IPS-15b (cell line): ENCODE measurements at regions not wholly inside any gene's neighbourhood (a gene's known extent, or its start where the extent isn't known, plus 50 kb on each side); places are given as distances from the start of the nearest gene placed in this dataset.

Source experiments
- H3K27me3 ChIP-seq: one replicate; pipeline ENCODE4 v1.6.1; 2013; ENCODE audit warnings: low read length; ENCODE audit not compliant: control insufficient read depth, insufficient read depth
- H3K36me3 ChIP-seq: one replicate; pipeline ENCODE4 v1.6.1; 2013; ENCODE audit warnings: low read length; ENCODE audit not compliant: control insufficient read depth, insufficient read depth
- H3K4me1 ChIP-seq: one replicate; pipeline ENCODE4 v1.6.1; 2013; ENCODE audit warnings: mild to moderate bottlenecking, low read length; ENCODE audit not compliant: control insufficient read depth, insufficient read depth
- H3K4me3 ChIP-seq: one replicate; pipeline ENCODE4 v1.5.1; 2013; ENCODE audit warnings: low read depth, low read length
- H3K9ac ChIP-seq: one replicate; pipeline ENCODE4 v1.6.1; 2013; ENCODE audit warnings: low read depth, mild to moderate bottlenecking, low read length
- H3K9me3 ChIP-seq: one replicate; pipeline ENCODE4 v1.6.1; 2013; ENCODE audit warnings: mild to moderate bottlenecking, low read length; ENCODE audit not compliant: control insufficient read depth, insufficient read depth

GRCh38 chr9:73077625-73078030 lies 74.0 kb upstream of the ANXA1 start:
- no peaks in the 10 kb centered on the region for H3K36me3 ChIP-seq
- H3K4me3 ChIP-seq = no peak overlapping the region
- H3K9me3 ChIP-seq = no peaks in the 10 kb centered on the region
- no peaks in the 10 kb centered on the region for H3K27me3 ChIP-seq
- no peak overlapping the region for H3K9ac ChIP-seq
- peaks cover 7% of the 10 kb centered on the region for H3K4me1 ChIP-seq

DNA sequence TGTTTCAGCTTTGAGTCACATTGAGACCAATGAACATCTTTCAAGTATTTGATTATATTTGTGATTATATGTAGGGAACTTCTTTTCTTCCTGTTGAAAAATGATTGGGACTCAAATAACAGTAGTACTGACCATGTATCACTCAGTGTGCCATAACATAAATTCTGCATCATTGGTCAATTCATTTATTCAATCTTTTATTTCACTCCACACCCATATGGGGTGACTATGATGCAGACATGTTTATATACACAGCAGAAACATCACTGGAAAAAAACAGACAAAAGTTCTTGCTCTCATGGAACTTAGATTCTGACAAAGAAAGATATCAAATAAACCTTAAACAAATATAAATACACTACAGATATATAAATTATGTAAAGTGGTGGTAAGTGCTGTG lies 74.7 kb upstream of the ANXA1 start:
- no peaks in the 10 kb centered on the region for H3K27me3 ChIP-seq
- H3K9me3 ChIP-seq = no peaks in the 10 kb centered on the region
- peaks cover 7% of the 10 kb centered on the region for H3K4me1 ChIP-seq
- H3K4me3 ChIP-seq = no peak overlapping the region
- H3K9ac ChIP-seq = no peak overlapping the region
- no peaks in the 10 kb centered on the region for H3K36me3 ChIP-seq

DNA sequence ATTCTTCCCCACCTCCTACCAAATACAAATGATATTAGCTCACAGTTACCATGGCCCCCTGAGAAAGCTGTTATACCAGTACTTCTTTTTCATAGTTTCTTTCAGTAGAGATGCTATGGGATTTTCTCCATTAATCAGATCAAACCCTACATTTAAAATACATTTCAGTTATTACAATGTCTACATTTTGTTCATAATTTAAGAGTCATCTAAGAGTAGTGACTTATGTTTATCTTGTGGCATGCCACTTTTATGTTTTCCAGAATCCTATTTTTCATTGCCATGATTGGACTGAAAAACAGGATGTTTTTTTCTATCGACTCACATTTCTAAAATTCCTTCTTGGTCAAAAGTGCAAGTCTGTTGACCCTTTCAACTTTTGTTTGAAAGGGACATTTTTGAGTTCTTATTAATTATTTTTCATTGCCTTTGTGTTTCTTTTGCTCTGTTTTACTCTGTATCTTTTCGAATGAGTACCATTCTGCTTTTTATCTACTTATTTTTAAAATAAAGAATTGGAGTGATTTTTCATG lies 77.4 kb upstream of the ANXA1 start:
- H3K27me3 ChIP-seq = no peaks in the 10 kb centered on the region
- no peaks in the 10 kb centered on the region for H3K9me3 ChIP-seq
- no peak overlapping the region for H3K9ac ChIP-seq
- no peaks in the 10 kb centered on the region for H3K36me3 ChIP-seq
- H3K4me3 ChIP-seq = no peak overlapping the region
- H3K4me1 ChIP-seq = peaks cover 3% of the 10 kb centered on the region

GRCh38 chr9:73073337-73074175 lies 78.1 kb upstream of the ANXA1 start:
- H3K9me3 ChIP-seq = no peaks in the 10 kb centered on the region
- H3K9ac ChIP-seq = no peak overlapping the region
- no peaks in the 10 kb centered on the region for H3K27me3 ChIP-seq
- no peak overlapping the region for H3K4me3 ChIP-seq
- H3K36me3 ChIP-seq = no peaks in the 10 kb centered on the region
- H3K4me1 ChIP-seq = peaks cover 3% of the 10 kb centered on the region

DNA sequence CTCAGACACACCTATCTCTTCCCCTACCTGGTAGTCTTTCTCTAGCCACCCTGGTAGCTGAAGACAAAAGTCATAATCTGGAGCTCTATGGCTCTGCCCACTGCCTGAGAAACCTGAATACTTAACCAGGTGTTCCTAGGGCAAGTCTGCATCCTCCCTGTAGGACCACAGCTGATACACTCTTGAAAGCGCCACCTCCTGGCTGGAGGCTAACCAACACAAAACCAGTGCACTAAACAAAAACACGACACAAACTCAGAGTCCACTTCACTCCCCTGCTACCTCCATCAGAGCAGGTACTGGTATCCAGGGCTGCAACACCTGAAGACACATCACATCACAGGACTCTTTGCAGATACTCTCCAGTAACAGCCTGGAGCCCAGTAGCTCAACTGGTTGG lies 84.6 kb upstream of the ANXA1 start:
- no peaks in the 10 kb centered on the region for H3K4me1 ChIP-seq
- H3K4me3 ChIP-seq = no peak overlapping the region
- no peaks in the 10 kb centered on the region for H3K36me3 ChIP-seq
- no peaks in the 10 kb centered on the region for H3K27me3 ChIP-seq
- H3K9ac ChIP-seq = no peak overlapping the region
- H3K9me3 ChIP-seq = no peaks in the 10 kb centered on the region

- no peaks in the 10 kb centered on the region for H3K36me3 ChIP-seq
Measured at GRCh38 chr9:73065439-73065838, 86.2 kb upstream of the ANXA1 start.

DNA sequence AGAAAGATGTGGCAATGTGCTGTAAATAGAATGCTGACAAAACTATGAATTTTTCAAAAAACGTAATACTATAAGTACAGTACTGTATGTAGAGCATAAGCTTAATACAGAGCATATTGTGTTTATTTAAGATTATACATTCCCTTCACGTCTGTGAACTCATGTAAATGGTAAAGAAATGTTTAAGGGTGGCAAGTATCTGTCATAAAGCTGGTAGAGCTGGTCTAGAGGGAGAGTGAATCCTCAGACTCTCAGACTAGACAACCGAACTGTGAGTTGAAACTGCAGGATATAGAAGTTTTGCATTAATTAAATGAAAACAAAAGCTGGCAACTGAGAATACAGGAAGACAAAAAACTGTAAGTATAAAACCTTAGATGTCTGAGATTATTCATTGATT lies 87.3 kb upstream of the ANXA1 start:
- Histone ChIP-seq H3K27me3 (no peaks in the 10 kb centered on the region), H3K9ac (no peak overlapping the region), H3K9me3 (no peaks in the 10 kb centered on the region), H3K36me3 (no peaks in the 10 kb centered on the region), H3K4me1 (peaks cover 4% of the 10 kb centered on the region), H3K4me3 (no peak overlapping the region)

More at GRCh38 chr9:73065439-73065838, 86.2 kb upstream of the ANXA1 start:
- no peaks in the 10 kb centered on the region for H3K9me3 ChIP-seq
- no peaks in the 10 kb centered on the region for H3K27me3 ChIP-seq
- H3K9ac ChIP-seq = no peak overlapping the region
- no peaks in the 10 kb centered on the region for H3K4me1 ChIP-seq
- H3K4me3 ChIP-seq = no peak overlapping the region

GRCh38 chr9:73061146-73061545 lies 90.5 kb upstream of the ANXA1 start:
- Histone ChIP-seq H3K36me3 (no peaks in the 10 kb centered on the region), H3K9ac (no peak overlapping the region)

GRCh38 chr9:73059247-73059646 lies 92.4 kb upstream of the ANXA1 start:
- peaks cover 4% of the 10 kb centered on the region for H3K4me1 ChIP-seq
- H3K36me3 ChIP-seq = no peaks in the 10 kb centered on the region
- no peaks in the 10 kb centered on the region for H3K27me3 ChIP-seq
- no peak overlapping the region for H3K4me3 ChIP-seq
- no peak overlapping the region for H3K9ac ChIP-seq
- no peaks in the 10 kb centered on the region for H3K9me3 ChIP-seq

More at GRCh38 chr9:73061146-73061545, 90.5 kb upstream of the ANXA1 start:
- Histone ChIP-seq H3K27me3 (no peaks in the 10 kb centered on the region), H3K9me3 (no peaks in the 10 kb centered on the region), H3K4me3 (no peak overlapping the region), H3K4me1 (peaks cover 4% of the 10 kb centered on the region)

- H3K9me3 ChIP-seq = no peaks in the 10 kb centered on the region
- H3K27me3 ChIP-seq = no peaks in the 10 kb centered on the region
- no peak overlapping the region for H3K9ac ChIP-seq
- no peaks in the 10 kb centered on the region for H3K36me3 ChIP-seq
- H3K4me3 ChIP-seq = no peak overlapping the region
- peaks cover 12% of the 10 kb centered on the region for H3K4me1 ChIP-seq
Measured at GRCh38 chr9:73056245-73056644, 95.4 kb upstream of the ANXA1 start.

- H3K36me3 ChIP-seq = no peaks in the 10 kb centered on the region
- H3K4me1 ChIP-seq = peaks cover 15% of the 10 kb centered on the region
- H3K4me3 ChIP-seq = no peak overlapping the region
- no peaks in the 10 kb centered on the region for H3K27me3 ChIP-seq
- H3K9me3 ChIP-seq = no peaks in the 10 kb centered on the region
- no peak overlapping the region for H3K9ac ChIP-seq
Measured at GRCh38 chr9:73054091-73054490, 97.6 kb upstream of the ANXA1 start.

GRCh38 chr9:73053543-73053942 lies 98.1 kb upstream of the ANXA1 start:
- H3K4me1 ChIP-seq = peaks cover 15% of the 10 kb centered on the region
- no peaks in the 10 kb centered on the region for H3K27me3 ChIP-seq
- H3K4me3 ChIP-seq = no peak overlapping the region
- H3K9ac ChIP-seq = no peak overlapping the region
- no peaks in the 10 kb centered on the region for H3K36me3 ChIP-seq
- H3K9me3 ChIP-seq = no peaks in the 10 kb centered on the region
